ENCODE measurements at regions not wholly inside any gene's neighbourhood (a gene's known extent, or its start where the extent isn't known, plus 50 kb on each side); places are given as distances from the start of the nearest gene placed in this dataset.

DNA sequence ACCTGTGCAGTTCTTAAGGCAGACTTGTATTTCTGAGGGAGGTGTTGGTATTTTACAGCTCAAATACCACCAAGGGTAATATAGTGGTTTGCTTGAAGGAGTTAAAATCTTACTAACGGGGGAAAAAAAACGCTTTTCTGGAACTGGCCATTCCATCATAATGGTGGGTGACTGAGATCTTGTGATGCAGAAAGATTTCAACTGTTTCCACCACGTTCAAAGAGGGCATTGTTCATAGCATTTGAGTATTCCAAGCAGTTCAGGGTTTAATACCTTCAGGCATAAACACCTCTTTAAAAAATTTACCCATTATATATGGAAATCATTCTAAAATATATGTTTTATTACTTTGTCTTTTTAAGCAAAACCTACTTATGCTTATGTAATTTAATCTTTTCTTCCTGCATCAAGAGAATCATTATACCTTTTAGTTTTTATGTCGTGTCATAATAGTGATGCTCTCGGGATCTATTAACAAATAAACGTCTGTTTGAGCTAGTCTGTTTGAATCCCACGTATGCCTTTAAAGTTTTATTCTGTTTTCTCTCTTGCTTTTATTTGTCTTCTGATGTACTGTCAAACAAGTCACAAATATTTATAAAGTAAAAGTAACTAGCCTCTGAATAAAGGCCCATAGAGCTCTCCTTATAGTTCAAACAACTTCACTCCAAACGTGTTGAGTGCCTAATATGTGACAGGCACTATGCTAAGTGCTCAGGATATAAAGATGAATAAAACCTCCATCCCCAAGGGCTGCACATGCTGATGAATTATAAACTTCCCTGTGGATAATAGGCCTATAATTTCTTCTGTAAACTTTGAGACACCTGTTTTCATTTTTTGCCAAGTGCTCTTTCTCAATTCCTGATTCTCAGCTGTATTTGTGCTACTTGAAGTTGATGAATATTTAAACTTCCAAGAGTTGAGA lies 298.8 kb upstream of the FERMT1 start:
- Histone ChIP-seq H3K9me3 (no peaks in the 10 kb centered on the region), H3K27me3 (replicated peaks; ENCODE audit: insufficient read depth) (no peaks in the 10 kb centered on the region), H3K27ac (no peak overlapping the region), H3K36me3 (no peaks in the 10 kb centered on the region), H3K4me3 (no peak overlapping the region), H3K4me1 (ENCODE audit: control insufficient read depth in 1 of 2, low read depth in 2 of 2) (no peaks in the 10 kb centered on the region)
- DNase-seq (ENCODE audit: low spot score) (no peak), ATAC-seq (ENCODE audit: insufficient number of reproducible peaks, low FRiP score, low read depth) (no peak)
- TF ChIP-seq, protein P1, sequence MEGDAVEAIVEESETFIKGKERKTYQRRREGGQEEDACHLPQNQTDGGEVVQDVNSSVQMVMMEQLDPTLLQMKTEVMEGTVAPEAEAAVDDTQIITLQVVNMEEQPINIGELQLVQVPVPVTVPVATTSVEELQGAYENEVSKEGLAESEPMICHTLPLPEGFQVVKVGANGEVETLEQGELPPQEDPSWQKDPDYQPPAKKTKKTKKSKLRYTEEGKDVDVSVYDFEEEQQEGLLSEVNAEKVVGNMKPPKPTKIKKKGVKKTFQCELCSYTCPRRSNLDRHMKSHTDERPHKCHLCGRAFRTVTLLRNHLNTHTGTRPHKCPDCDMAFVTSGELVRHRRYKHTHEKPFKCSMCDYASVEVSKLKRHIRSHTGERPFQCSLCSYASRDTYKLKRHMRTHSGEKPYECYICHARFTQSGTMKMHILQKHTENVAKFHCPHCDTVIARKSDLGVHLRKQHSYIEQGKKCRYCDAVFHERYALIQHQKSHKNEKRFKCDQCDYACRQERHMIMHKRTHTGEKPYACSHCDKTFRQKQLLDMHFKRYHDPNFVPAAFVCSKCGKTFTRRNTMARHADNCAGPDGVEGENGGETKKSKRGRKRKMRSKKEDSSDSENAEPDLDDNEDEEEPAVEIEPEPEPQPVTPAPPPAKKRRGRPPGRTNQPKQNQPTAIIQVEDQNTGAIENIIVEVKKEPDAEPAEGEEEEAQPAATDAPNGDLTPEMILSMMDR (IDR thresholded peaks at IDR 0.05) = no peak

DNA sequence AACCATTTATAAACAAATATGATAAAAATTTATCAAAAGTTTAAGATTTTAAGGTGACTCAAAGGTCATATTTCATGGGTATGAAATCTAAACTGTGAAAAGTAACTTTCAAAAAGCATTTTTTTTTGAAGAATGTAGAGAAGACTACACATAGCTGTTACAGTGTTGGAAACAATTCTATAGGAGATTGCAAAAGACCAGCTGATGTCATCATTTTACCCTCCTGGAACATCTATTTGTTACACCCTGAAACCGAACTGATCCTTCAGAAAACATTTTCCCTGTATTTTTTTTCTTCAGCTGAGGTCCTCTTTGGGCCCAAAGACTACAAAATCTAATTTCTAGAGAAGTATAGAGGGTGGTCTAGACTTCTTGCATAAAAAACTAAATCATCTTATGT lies 297.5 kb upstream of the FERMT1 start:
- no peak for ATAC-seq (ENCODE audit: insufficient number of reproducible peaks, low FRiP score, low read depth)
- Histone ChIP-seq H3K36me3 (no peaks in the 10 kb centered on the region), H3K27ac (no peak overlapping the region), H3K4me3 (no peak overlapping the region), H3K4me1 (ENCODE audit: control insufficient read depth in 1 of 2, low read depth in 2 of 2) (no peaks in the 10 kb centered on the region), H3K27me3 (replicated peaks; ENCODE audit: insufficient read depth) (no peaks in the 10 kb centered on the region), H3K9me3 (no peaks in the 10 kb centered on the region)
- DNase-seq (ENCODE audit: low spot score) = no peak
- TF ChIP-seq, protein P1 (IDR thresholded peaks at IDR 0.05) = no peak

- ATAC-seq (ENCODE audit: insufficient number of reproducible peaks, low FRiP score, low read depth) = no peak
- no peaks in the 10 kb centered on the region for H3K4me1 ChIP-seq (ENCODE audit: control insufficient read depth in 1 of 2, low read depth in 2 of 2)
- no peaks in the 10 kb centered on the region for H3K36me3 ChIP-seq
- H3K27me3 ChIP-seq (replicated peaks; ENCODE audit: insufficient read depth) = no peaks in the 10 kb centered on the region
- TF ChIP-seq, protein P1 (IDR thresholded peaks at IDR 0.05) = no peak
- H3K4me3 ChIP-seq = no peak overlapping the region
- no peaks in the 10 kb centered on the region for H3K9me3 ChIP-seq
- DNase-seq (ENCODE audit: low spot score) = no peak
- H3K27ac ChIP-seq = no peak overlapping the region
These were observed 295.9 kb upstream of the FERMT1 start for GRCh38 chr20:6418732-6419131.

GRCh38 chr20:6416371-6416770 lies 293.5 kb upstream of the FERMT1 start:
- no peaks in the 10 kb centered on the region for H3K36me3 ChIP-seq
- DNase-seq (ENCODE audit: low spot score) (no peak), ATAC-seq (ENCODE audit: insufficient number of reproducible peaks, low FRiP score, low read depth) (no peak)
- H3K4me1 ChIP-seq (ENCODE audit: control insufficient read depth in 1 of 2, low read depth in 2 of 2) = no peaks in the 10 kb centered on the region
- TF ChIP-seq, protein P1 (IDR thresholded peaks at IDR 0.05) = no peak
- no peak overlapping the region for H3K4me3 ChIP-seq
- H3K9me3 ChIP-seq = no peaks in the 10 kb centered on the region
- no peak overlapping the region for H3K27ac ChIP-seq
- no peaks in the 10 kb centered on the region for H3K27me3 ChIP-seq (replicated peaks; ENCODE audit: insufficient read depth)

- no peak overlapping the region for H3K4me3 ChIP-seq
- no peaks in the 10 kb centered on the region for H3K36me3 ChIP-seq
- H3K9me3 ChIP-seq = no peaks in the 10 kb centered on the region
- ATAC-seq (ENCODE audit: insufficient number of reproducible peaks, low FRiP score, low read depth) (no peak), DNase-seq (ENCODE audit: low spot score) (no peak)
- H3K4me1 ChIP-seq (ENCODE audit: control insufficient read depth in 1 of 2, low read depth in 2 of 2) = no peaks in the 10 kb centered on the region
- no peak overlapping the region for H3K27ac ChIP-seq
- TF ChIP-seq, protein P1 (IDR thresholded peaks at IDR 0.05) = no peak
- H3K27me3 ChIP-seq (replicated peaks; ENCODE audit: insufficient read depth) = no peaks in the 10 kb centered on the region
These were observed 288.8 kb upstream of the FERMT1 start for GRCh38 chr20:6411651-6412050.
